HUES64 (cell line): ENCODE measurements at regions not wholly inside any gene's neighbourhood (a gene's known extent, or its start where the extent isn't known, plus 50 kb on each side); places are given as distances from the start of the nearest gene placed in this dataset.
"Not testable (repeated sequence)": the region's sequence is repeated elsewhere in the genome, so short reads cannot be mapped to it uniquely, and the experiment has no call there.

Experiments used
- H3K27ac ChIP-seq: 2 replicates; pipeline ENCODE4 v1.7.0; 2013; ENCODE audit warnings: low read depth, low read length, inconsistent platforms
- H3K27me3 ChIP-seq: 2 replicates; pipeline ENCODE4 v1.6.1; 2013; ENCODE audit warnings: mild to moderate bottlenecking, low read length; ENCODE audit not compliant: insufficient read depth
- H3K36me3 ChIP-seq: 2 replicates; pipeline ENCODE4 v1.6.1; 2013; ENCODE audit warnings: mild to moderate bottlenecking, low read length; ENCODE audit not compliant: insufficient read depth
- H3K4me1 ChIP-seq: 2 replicates; pipeline ENCODE4 v1.6.1; 2013; ENCODE audit warnings: mild to moderate bottlenecking, low read length, moderate library complexity; ENCODE audit not compliant: insufficient read depth
- H3K4me3 ChIP-seq: 2 replicates; pipeline ENCODE4 v1.5.1; 2013; ENCODE audit warnings: mild to moderate bottlenecking, low read length, moderate library complexity
- H3K9ac ChIP-seq: 2 replicates; pipeline ENCODE4 v1.6.1; 2013; ENCODE audit warnings: mild to moderate bottlenecking, low read depth, low read length
- H3K9me3 ChIP-seq: 2 replicates; pipeline ENCODE4 v1.6.1; 2013; ENCODE audit warnings: low read depth, low read length; ENCODE audit not compliant: insufficient read depth
- WGBS: fragments of 150-250, 120-280 bp; methylation state at CpG from one replicate; pipeline ENCODE4 v1.1.7; 2013; ENCODE audit warnings: missing lambda C conversion rate; 5-methylcytosine and 5-hydroxymethylcytosine counted together

GRCh38 chr3:198151867-198152266 is 191.8 kb downstream of the LMLN start:
- WGBS = 94% methylated on average over 2 of the region's 4 CpGs
- H3K4me1 ChIP-seq, H3K9ac ChIP-seq, H3K27ac ChIP-seq, H3K9me3 ChIP-seq, H3K27me3 ChIP-seq, H3K36me3 ChIP-seq, H3K4me3 ChIP-seq: not testable (repeated sequence)

- H3K36me3 ChIP-seq, H3K4me3 ChIP-seq, H3K9me3 ChIP-seq, H3K9ac ChIP-seq, H3K27me3 ChIP-seq, H3K4me1 ChIP-seq, H3K27ac ChIP-seq: not testable (repeated sequence)
- no CpG with 5 or more reads among the region's 7 CpGs for WGBS
Measured at GRCh38 chr3:198155771-198156170, 195.8 kb downstream of the LMLN start.

GRCh38 chr3:198157231-198157868 is 197.3 kb downstream of the LMLN start:
- H3K9me3 ChIP-seq, H3K27me3 ChIP-seq, H3K36me3 ChIP-seq, H3K27ac ChIP-seq, H3K4me3 ChIP-seq, H3K9ac ChIP-seq, H3K4me1 ChIP-seq: not testable (repeated sequence)
- 64% methylated on average over 4 of the region's 42 CpGs for WGBS

- not testable (repeated sequence) for H3K27ac ChIP-seq, H3K27me3 ChIP-seq, H3K4me3 ChIP-seq, H3K36me3 ChIP-seq, H3K9ac ChIP-seq, H3K4me1 ChIP-seq, H3K9me3 ChIP-seq
- WGBS = 57% methylated on average over 4 of the region's 12 CpGs
Measured at GRCh38 chr3:198158007-198158406, 198.0 kb downstream of the LMLN start.

- not testable (repeated sequence) for H3K4me3 ChIP-seq, H3K9ac ChIP-seq, H3K27ac ChIP-seq, H3K9me3 ChIP-seq, H3K4me1 ChIP-seq, H3K27me3 ChIP-seq
- WGBS = 19% methylated on average over 14 of the region's 17 CpGs
- H3K36me3 ChIP-seq = peaks cover 16% of the 10 kb centered on the region
Measured at GRCh38 chr3:198167339-198168039, 207.5 kb downstream of the LMLN start.

GRCh38 chr3:198170781-198171180 is 210.8 kb downstream of the LMLN start:
- peaks cover 14% of the 10 kb centered on the region for H3K9me3 ChIP-seq
- H3K36me3 ChIP-seq = peaks cover 16% of the 10 kb centered on the region
- no CpG with 5 or more reads among the region's 1 CpG for WGBS
- H3K27ac ChIP-seq, H3K27me3 ChIP-seq, H3K4me3 ChIP-seq, H3K4me1 ChIP-seq, H3K9ac ChIP-seq: not testable (repeated sequence)

GRCh38 chr3:198173080-198173479 is 213.1 kb downstream of the LMLN start:
- WGBS = 85% methylated on average over 5 of the region's 5 CpGs
- H3K4me1 ChIP-seq, H3K4me3 ChIP-seq, H3K9ac ChIP-seq, H3K27ac ChIP-seq, H3K27me3 ChIP-seq: not testable (repeated sequence)
- Histone ChIP-seq H3K36me3 (peaks cover 16% of the 10 kb centered on the region), H3K9me3 (peaks cover 14% of the 10 kb centered on the region)

- not testable (repeated sequence) for H3K4me3 ChIP-seq
Measured at GRCh38 chr3:198173929-198174574, 214.0 kb downstream of the LMLN start.

More at GRCh38 chr3:198173929-198174574, 214.0 kb downstream of the LMLN start:
- 68% methylated on average over 1 of the region's 1 CpG for WGBS
- peaks cover 12% of the 10 kb centered on the region for H3K9me3 ChIP-seq
- not testable (repeated sequence) for H3K4me1 ChIP-seq, H3K27me3 ChIP-seq, H3K27ac ChIP-seq, H3K9ac ChIP-seq
- H3K36me3 ChIP-seq = peaks cover 10% of the 10 kb centered on the region
